ENCODE measurements at regions not wholly inside any gene's neighbourhood (a gene's known extent, or its start where the extent isn't known, plus 50 kb on each side); places are given as distances from the start of the nearest gene placed in this dataset.

DNA sequence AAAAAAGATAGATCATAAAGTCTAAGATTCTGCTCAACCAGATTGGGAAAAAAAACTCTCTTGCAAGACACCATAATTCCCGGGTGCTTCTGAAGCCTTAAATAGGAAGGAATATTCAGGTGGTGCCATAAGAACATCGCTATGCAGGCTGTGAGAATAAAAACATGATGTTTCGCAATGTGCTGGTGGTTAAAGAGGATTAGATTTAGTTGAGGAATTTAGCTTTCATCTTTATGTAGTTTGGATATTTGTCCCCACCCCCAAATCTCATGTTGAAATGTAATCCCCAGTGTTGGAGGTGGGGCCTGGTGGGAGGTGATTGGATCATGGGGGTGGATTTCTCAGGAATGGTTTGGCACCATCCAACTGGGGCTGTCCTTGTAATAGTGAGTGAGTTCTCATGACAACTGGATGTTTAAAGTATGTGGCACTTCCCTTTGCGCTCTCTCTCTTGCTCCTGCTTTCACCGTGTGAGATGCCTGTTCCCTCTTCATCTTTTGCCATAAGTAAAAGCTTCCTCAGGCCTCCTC is 132.2 kb downstream of the AKAIN1 start:
- Histone ChIP-seq H3K4me1 (ENCODE audit: insufficient read depth, low read length, severe bottlenecking) (no peaks in the 10 kb centered on the region), H4K20me1 (ENCODE audit: insufficient read depth, low read length) (no peaks in the 10 kb centered on the region), H3K4me3 (ENCODE audit: low read depth, low read length, poor library complexity, severe bottlenecking) (no peak overlapping the region), H3K27me3 (ENCODE audit: insufficient read depth, low read length) (no peaks in the 10 kb centered on the region), H3K36me3 (ENCODE audit: insufficient read depth, low read length) (no peaks in the 10 kb centered on the region), H3F3A (ENCODE audit: insufficient read depth, low read length) (no peaks in the 10 kb centered on the region), H3K27ac (ENCODE audit: low read depth, low read length, poor library complexity, severe bottlenecking) (no peak overlapping the region), H3K9ac (ENCODE audit: low read length) (no peak overlapping the region), H3K79me2 (ENCODE audit: insufficient read depth, low read length) (no peaks in the 10 kb centered on the region), H2AFZ (ENCODE audit: low read length) (no peak overlapping the region), H3K9me2 (ENCODE audit: low read depth, low read length) (no peaks in the 10 kb centered on the region), H3K9me3 (ENCODE audit: low read length) (no peaks in the 10 kb centered on the region), H3K4me2 (ENCODE audit: low read length) (no peak overlapping the region)
- no peak for TF ChIP-seq EZH2 (IDR thresholded peaks at IDR 0.05; ENCODE audit: borderline replicate concordance, low read length)
- TF ChIP-seq, protein P1, sequence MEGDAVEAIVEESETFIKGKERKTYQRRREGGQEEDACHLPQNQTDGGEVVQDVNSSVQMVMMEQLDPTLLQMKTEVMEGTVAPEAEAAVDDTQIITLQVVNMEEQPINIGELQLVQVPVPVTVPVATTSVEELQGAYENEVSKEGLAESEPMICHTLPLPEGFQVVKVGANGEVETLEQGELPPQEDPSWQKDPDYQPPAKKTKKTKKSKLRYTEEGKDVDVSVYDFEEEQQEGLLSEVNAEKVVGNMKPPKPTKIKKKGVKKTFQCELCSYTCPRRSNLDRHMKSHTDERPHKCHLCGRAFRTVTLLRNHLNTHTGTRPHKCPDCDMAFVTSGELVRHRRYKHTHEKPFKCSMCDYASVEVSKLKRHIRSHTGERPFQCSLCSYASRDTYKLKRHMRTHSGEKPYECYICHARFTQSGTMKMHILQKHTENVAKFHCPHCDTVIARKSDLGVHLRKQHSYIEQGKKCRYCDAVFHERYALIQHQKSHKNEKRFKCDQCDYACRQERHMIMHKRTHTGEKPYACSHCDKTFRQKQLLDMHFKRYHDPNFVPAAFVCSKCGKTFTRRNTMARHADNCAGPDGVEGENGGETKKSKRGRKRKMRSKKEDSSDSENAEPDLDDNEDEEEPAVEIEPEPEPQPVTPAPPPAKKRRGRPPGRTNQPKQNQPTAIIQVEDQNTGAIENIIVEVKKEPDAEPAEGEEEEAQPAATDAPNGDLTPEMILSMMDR (IDR thresholded peaks at IDR 0.05; ENCODE audit: low read length): no peak

DNA sequence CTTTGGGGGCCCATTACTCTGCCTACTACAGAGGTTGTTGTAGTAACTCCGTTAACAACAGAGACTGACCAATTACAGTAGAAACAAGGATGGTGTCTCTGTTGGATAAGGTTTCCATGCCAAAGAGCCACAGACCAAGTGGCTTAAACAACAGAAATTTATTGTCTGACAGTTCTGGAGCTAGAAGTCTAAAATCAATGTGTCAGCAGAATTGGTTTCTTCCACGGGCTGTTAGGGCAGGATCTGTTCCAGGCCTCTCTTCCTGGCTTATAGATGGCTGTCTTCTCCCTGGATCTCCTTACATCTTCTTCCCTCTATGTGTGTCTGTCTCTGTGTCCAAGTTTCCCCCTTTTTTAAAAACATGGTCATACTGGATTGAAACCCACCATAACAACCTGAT is 135.3 kb downstream of the AKAIN1 start:
- TF ChIP-seq, protein P1 (IDR thresholded peaks at IDR 0.05; ENCODE audit: low read length): no peak
- TF ChIP-seq EZH2 (IDR thresholded peaks at IDR 0.05; ENCODE audit: borderline replicate concordance, low read length): no peak
- no peak overlapping the region for H3K27ac ChIP-seq (ENCODE audit: low read depth, low read length, poor library complexity, severe bottlenecking)
- no peaks in the 10 kb centered on the region for H4K20me1 ChIP-seq (ENCODE audit: insufficient read depth, low read length)
- no peak overlapping the region for H2AFZ ChIP-seq (ENCODE audit: low read length)
- no peak overlapping the region for H3K9ac ChIP-seq (ENCODE audit: low read length)
- no peaks in the 10 kb centered on the region for H3K9me2 ChIP-seq (ENCODE audit: low read depth, low read length)
- no peak overlapping the region for H3K4me2 ChIP-seq (ENCODE audit: low read length)
- no peaks in the 10 kb centered on the region for H3K36me3 ChIP-seq (ENCODE audit: insufficient read depth, low read length)
- no peaks in the 10 kb centered on the region for H3F3A ChIP-seq (ENCODE audit: insufficient read depth, low read length)
- no peak overlapping the region for H3K4me3 ChIP-seq (ENCODE audit: low read depth, low read length, poor library complexity, severe bottlenecking)
- no peaks in the 10 kb centered on the region for H3K79me2 ChIP-seq (ENCODE audit: insufficient read depth, low read length)
- no peaks in the 10 kb centered on the region for H3K4me1 ChIP-seq (ENCODE audit: insufficient read depth, low read length, severe bottlenecking)
- no peaks in the 10 kb centered on the region for H3K9me3 ChIP-seq (ENCODE audit: low read length)
- no peaks in the 10 kb centered on the region for H3K27me3 ChIP-seq (ENCODE audit: insufficient read depth, low read length)

DNA sequence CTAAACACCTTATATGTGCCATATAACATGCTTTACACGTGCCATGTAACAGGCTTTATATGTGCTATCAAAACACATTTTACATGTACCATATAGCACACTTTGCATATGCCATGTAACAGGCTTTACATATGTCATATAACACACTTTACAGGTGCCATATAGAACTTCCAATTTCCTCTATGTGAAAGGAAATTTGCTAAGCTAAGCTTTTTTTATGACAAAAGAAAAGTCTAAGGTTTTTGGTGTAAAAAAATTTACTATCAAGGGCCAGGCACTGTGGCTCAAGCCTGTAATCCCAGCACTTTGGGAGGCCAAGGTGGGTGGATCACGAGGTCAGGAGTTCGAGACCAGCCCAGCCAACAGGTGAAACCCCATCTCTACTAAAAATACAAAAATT is 136.5 kb downstream of the AKAIN1 start:
- Histone ChIP-seq H3K36me3 (ENCODE audit: insufficient read depth, low read length) (no peaks in the 10 kb centered on the region), H3K9me2 (ENCODE audit: low read depth, low read length) (no peaks in the 10 kb centered on the region)

More for the DNA sequence above, 136.5 kb downstream of the AKAIN1 start:
- TF ChIP-seq, protein P1 (IDR thresholded peaks at IDR 0.05; ENCODE audit: low read length): no peak
- no peak for TF ChIP-seq EZH2 (IDR thresholded peaks at IDR 0.05; ENCODE audit: borderline replicate concordance, low read length)
- Histone ChIP-seq H3K4me1 (ENCODE audit: insufficient read depth, low read length, severe bottlenecking) (no peaks in the 10 kb centered on the region), H3K4me2 (ENCODE audit: low read length) (no peak overlapping the region), H3K79me2 (ENCODE audit: insufficient read depth, low read length) (no peaks in the 10 kb centered on the region), H3K9ac (ENCODE audit: low read length) (no peak overlapping the region), H3K4me3 (ENCODE audit: low read depth, low read length, poor library complexity, severe bottlenecking) (no peak overlapping the region), H3K27ac (ENCODE audit: low read depth, low read length, poor library complexity, severe bottlenecking) (no peak overlapping the region), H4K20me1 (ENCODE audit: insufficient read depth, low read length) (no peaks in the 10 kb centered on the region), H3K9me3 (ENCODE audit: low read length) (no peaks in the 10 kb centered on the region), H2AFZ (ENCODE audit: low read length) (no peak overlapping the region), H3F3A (ENCODE audit: insufficient read depth, low read length) (no peaks in the 10 kb centered on the region), H3K27me3 (ENCODE audit: insufficient read depth, low read length) (no peaks in the 10 kb centered on the region)
